HT-29 (cell line): ENCODE measurements at regions not wholly inside any gene's neighbourhood (a gene's known extent, or its start where the extent isn't known, plus 50 kb on each side); places are given as distances from the start of the nearest gene placed in this dataset.
"Not testable (repeated sequence)": the region's sequence is repeated elsewhere in the genome, so short reads cannot be mapped to it uniquely, and the experiment has no call there.

Source experiments
- DNase-seq: peaks from one replicate; pipeline ENCODE4 v3.0.0-alpha.2; 2015; ENCODE audit warnings: low spot score

GRCh38 chr13:88704600-88705275, 1033.6 kb downstream of the SLITRK5 start:
- no peak for DNase-seq

GRCh38 chr13:88707646-88708045, 1036.5 kb downstream of the SLITRK5 start:
- DNase-seq = no peak

GRCh38 chr13:88717946-88718345, 1046.8 kb downstream of the SLITRK5 start:
- no peak for DNase-seq

- no peak for DNase-seq
Measured at GRCh38 chr13:88718781-88719180, 1047.6 kb downstream of the SLITRK5 start.

GRCh38 chr13:88726075-88726474, 1054.9 kb downstream of the SLITRK5 start:
- no peak for DNase-seq

- DNase-seq = not testable (repeated sequence)
Measured at GRCh38 chr13:88727236-88727635, 1056.1 kb downstream of the SLITRK5 start.

GRCh38 chr13:88729605-88730004, 1058.4 kb downstream of the SLITRK5 start:
- DNase-seq = no peak

GRCh38 chr13:88736026-88736425, 1064.9 kb downstream of the SLITRK5 start:
- no peak for DNase-seq

- DNase-seq = no peak
Measured at GRCh38 chr13:88739195-88739594, 1068.0 kb downstream of the SLITRK5 start.

- DNase-seq = no peak
Measured at GRCh38 chr13:88744289-88744688, 1073.1 kb downstream of the SLITRK5 start.

- DNase-seq = no peak
Measured at GRCh38 chr13:88745011-88745410, 1073.8 kb downstream of the SLITRK5 start.

GRCh38 chr13:88752041-88752440, 1080.9 kb downstream of the SLITRK5 start:
- DNase-seq = no peak

- DNase-seq = no peak
Measured at GRCh38 chr13:88754141-88754540, 1083.0 kb downstream of the SLITRK5 start.

GRCh38 chr13:88761145-88761544, 1090.0 kb downstream of the SLITRK5 start:
- DNase-seq = no peak

- DNase-seq = no peak
Measured at GRCh38 chr13:88764103-88764502, 1092.9 kb downstream of the SLITRK5 start.

- no peak for DNase-seq
Measured at GRCh38 chr13:88800505-88800904, 1129.3 kb downstream of the SLITRK5 start.

- no peak for DNase-seq
Measured at GRCh38 chr13:88801361-88801760, 1130.2 kb downstream of the SLITRK5 start.

GRCh38 chr13:88802886-88803285, 1131.7 kb downstream of the SLITRK5 start:
- no peak for DNase-seq

- no peak for DNase-seq
Measured at GRCh38 chr13:88806438-88806837, 1135.3 kb downstream of the SLITRK5 start.

GRCh38 chr13:88817560-88817959, 1146.4 kb downstream of the SLITRK5 start:
- no peak for DNase-seq

GRCh38 chr13:88823114-88823513, 1151.9 kb downstream of the SLITRK5 start:
- DNase-seq = no peak

- DNase-seq = no peak
Measured at GRCh38 chr13:88824218-88824617, 1153.0 kb downstream of the SLITRK5 start.

- DNase-seq = no peak
Measured at GRCh38 chr13:88840085-88840484, 1168.9 kb downstream of the SLITRK5 start.

GRCh38 chr13:88852293-88852692, 1181.1 kb downstream of the SLITRK5 start:
- not testable (repeated sequence) for DNase-seq
